22Rv1 (cell line): ENCODE measurements at regions not wholly inside any gene's neighbourhood (a gene's known extent, or its start where the extent isn't known, plus 50 kb on each side); places are given as distances from the start of the nearest gene placed in this dataset.

Experiments
- ZFX ChIP-seq: fragments of 450-650 bp; IDR thresholded peaks from 2 replicates; pipeline ENCODE4 v1.6.1; 2017; ENCODE audit warnings: antibody characterized with exemption, borderline replicate concordance
- TF ChIP-seq, protein P1 (sequence below): fragments of 450-650 bp; IDR thresholded peaks from 2 replicates; pipeline ENCODE4 v1.5.1; 2017; ENCODE audit warnings: mild to moderate bottlenecking

DNA sequence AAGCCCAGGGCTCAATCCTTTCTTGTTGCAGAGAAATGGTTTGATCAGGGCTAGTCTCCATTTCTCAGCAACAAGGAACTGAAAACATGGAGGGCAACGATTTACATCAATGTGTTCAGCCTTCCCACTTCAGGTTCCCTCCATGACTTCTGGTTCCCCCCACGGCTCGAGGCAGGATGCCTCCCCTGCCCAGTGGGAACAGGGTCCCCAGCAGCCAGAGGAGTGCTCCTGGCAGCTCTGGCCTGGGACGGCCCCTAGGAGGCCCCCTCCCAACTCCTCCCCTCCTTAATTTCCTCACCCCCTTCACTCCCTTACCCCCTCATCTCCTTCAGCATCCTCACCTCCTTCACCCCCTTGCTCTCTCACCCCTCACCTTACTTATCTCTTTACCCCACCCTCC, 283.8 kb downstream of the CDC5L start:
- TF ChIP-seq, protein P1, sequence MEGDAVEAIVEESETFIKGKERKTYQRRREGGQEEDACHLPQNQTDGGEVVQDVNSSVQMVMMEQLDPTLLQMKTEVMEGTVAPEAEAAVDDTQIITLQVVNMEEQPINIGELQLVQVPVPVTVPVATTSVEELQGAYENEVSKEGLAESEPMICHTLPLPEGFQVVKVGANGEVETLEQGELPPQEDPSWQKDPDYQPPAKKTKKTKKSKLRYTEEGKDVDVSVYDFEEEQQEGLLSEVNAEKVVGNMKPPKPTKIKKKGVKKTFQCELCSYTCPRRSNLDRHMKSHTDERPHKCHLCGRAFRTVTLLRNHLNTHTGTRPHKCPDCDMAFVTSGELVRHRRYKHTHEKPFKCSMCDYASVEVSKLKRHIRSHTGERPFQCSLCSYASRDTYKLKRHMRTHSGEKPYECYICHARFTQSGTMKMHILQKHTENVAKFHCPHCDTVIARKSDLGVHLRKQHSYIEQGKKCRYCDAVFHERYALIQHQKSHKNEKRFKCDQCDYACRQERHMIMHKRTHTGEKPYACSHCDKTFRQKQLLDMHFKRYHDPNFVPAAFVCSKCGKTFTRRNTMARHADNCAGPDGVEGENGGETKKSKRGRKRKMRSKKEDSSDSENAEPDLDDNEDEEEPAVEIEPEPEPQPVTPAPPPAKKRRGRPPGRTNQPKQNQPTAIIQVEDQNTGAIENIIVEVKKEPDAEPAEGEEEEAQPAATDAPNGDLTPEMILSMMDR = no peak
- TF ChIP-seq ZFX = no peak
